Type B pancreatic cell (in vitro differentiated cells): ENCODE measurements at regions not wholly inside any gene's neighbourhood (a gene's known extent, or its start where the extent isn't known, plus 50 kb on each side); places are given as distances from the start of the nearest gene placed in this dataset.

Experiments
- DNase-seq: peaks from one replicate; pipeline ENCODE4 v3.0.0; 2021; ENCODE audit warnings: mixed read lengths; ENCODE audit not compliant: unreplicated experiment; ENCODE audit errors: extremely low spot score
- H3K27ac Mint-ChIP-seq: 2 replicates; pipeline ENCODE4 v1.8.0; 2021; ENCODE audit warnings: mild to moderate bottlenecking, mixed read lengths
- H3K27me3 Mint-ChIP-seq: 2 replicates; pipeline ENCODE4 v1.8.0; 2021; ENCODE audit warnings: mixed read lengths
- H3K36me3 Mint-ChIP-seq: 2 replicates; pipeline ENCODE4 v1.8.0; 2021; ENCODE audit warnings: mixed read lengths
- H3K4me1 Mint-ChIP-seq: one replicate; pipeline ENCODE4 v1.8.0; 2021; ENCODE audit warnings: mixed read lengths; ENCODE audit not compliant: unreplicated experiment
- H3K4me3 Mint-ChIP-seq: 2 replicates; pipeline ENCODE4 v1.8.0; 2021; ENCODE audit warnings: mild to moderate bottlenecking, mixed read lengths
- H3K9me3 Mint-ChIP-seq: 2 replicates; pipeline ENCODE4 v1.8.0; 2021; ENCODE audit warnings: mixed read lengths
- TF ChIP-seq, protein P1 (sequence below): fragments of 200-600 bp; sonication (generic); conservative IDR thresholded peaks from 2 replicates; pipeline ENCODE4 v1.5.0; 2021; ENCODE audit warnings: antibody characterized with exemption, mild to moderate bottlenecking

DNA sequence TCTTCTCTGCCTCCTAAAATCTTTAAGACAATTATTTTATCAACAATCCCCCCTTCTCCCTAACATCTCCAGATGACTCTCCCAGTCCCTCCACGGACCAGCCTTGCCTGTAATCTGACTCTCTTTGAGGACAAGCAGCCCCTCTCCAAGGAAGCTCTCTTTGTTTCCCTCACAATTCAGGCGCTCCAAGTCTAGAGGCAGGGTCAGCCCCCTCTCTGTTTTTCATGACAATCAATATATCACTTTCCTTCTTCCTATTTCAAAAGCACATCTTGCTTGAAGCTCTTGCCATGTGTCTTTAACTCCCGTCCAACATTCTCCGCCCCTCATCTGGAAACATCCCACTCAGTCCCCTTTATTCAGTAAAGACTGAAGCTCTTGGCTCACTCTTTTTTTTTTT, 393.4 kb upstream of the SULF2 start:
- H3K27ac Mint-ChIP-seq = peak overlapping the region; percentile 0
- no peaks in the 10 kb centered on the region for H3K36me3 Mint-ChIP-seq
- peak overlapping the region; percentile 31 for H3K4me3 Mint-ChIP-seq
- TF ChIP-seq, protein P1, sequence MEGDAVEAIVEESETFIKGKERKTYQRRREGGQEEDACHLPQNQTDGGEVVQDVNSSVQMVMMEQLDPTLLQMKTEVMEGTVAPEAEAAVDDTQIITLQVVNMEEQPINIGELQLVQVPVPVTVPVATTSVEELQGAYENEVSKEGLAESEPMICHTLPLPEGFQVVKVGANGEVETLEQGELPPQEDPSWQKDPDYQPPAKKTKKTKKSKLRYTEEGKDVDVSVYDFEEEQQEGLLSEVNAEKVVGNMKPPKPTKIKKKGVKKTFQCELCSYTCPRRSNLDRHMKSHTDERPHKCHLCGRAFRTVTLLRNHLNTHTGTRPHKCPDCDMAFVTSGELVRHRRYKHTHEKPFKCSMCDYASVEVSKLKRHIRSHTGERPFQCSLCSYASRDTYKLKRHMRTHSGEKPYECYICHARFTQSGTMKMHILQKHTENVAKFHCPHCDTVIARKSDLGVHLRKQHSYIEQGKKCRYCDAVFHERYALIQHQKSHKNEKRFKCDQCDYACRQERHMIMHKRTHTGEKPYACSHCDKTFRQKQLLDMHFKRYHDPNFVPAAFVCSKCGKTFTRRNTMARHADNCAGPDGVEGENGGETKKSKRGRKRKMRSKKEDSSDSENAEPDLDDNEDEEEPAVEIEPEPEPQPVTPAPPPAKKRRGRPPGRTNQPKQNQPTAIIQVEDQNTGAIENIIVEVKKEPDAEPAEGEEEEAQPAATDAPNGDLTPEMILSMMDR = no peak
- H3K9me3 Mint-ChIP-seq = peaks cover 6% of the 10 kb centered on the region
- peaks cover 46% of the 10 kb centered on the region for H3K4me1 Mint-ChIP-seq
- peaks cover 5% of the 10 kb centered on the region for H3K27me3 Mint-ChIP-seq
- no peak for DNase-seq

DNA sequence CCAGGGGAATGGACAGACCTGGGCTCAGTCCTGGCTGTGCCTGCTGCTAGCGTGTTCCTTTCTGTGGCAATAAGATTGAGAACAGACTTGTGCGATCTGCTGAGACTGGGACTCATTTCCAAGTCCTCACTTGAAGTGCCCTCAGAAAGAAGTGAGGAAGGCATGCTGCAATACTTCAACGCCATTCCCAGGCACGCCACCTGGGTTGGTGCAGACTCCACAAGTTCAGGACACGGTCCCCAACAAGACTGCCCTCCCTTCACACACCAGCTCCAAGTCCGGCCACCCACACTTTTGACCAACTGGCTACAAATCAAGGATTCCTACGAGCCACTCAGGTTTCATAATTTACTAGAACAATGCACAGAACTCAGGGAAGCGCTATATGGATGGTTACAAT, 391.8 kb upstream of the SULF2 start:
- Mint-ChIP-seq H3K27ac (no peak overlapping the region), H3K4me1 (peaks cover 46% of the 10 kb centered on the region), H3K4me3 (no peak overlapping the region), H3K27me3 (peaks cover 14% of the 10 kb centered on the region), H3K9me3 (peaks cover 6% of the 10 kb centered on the region), H3K36me3 (no peaks in the 10 kb centered on the region)
- DNase-seq = no peak
- TF ChIP-seq, protein P1 = no peak

- no peak for DNase-seq
- peaks cover 6% of the 10 kb centered on the region for H3K9me3 Mint-ChIP-seq
- H3K27me3 Mint-ChIP-seq = peaks cover 19% of the 10 kb centered on the region
- no peak overlapping the region for H3K4me3 Mint-ChIP-seq
- H3K27ac Mint-ChIP-seq = no peak overlapping the region
- TF ChIP-seq, protein P1 = no peak
- peaks cover 49% of the 10 kb centered on the region for H3K4me1 Mint-ChIP-seq
- no peaks in the 10 kb centered on the region for H3K36me3 Mint-ChIP-seq
Observed at GRCh38 chr20:48176139-48176538, 390.9 kb upstream of the SULF2 start.

- H3K9me3 Mint-ChIP-seq = peaks cover 6% of the 10 kb centered on the region
- peaks cover 25% of the 10 kb centered on the region for H3K27me3 Mint-ChIP-seq
- TF ChIP-seq, protein P1 = no peak
Observed at GRCh38 chr20:48175261-48175660, 390.0 kb upstream of the SULF2 start.

DNA sequence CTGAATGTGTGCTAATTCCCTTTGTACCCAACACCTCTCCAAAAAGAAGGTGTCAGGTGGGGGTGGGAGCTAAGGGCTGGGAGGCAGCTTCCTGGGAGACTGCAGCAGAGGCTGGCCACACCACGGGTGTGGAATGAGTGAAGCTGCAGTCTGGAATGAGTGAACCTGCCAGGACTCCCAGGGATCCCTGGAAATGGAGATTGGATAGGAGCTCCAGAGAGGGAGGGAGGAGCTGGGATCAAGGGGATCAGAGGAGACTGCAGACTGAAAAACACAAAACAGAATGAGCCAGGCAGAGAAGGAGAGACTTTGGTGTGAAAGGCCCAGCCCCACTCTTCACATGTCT, 387.0 kb upstream of the SULF2 start:
- Mint-ChIP-seq H3K36me3 (no peaks in the 10 kb centered on the region), H3K27me3 (peaks cover 33% of the 10 kb centered on the region), H3K9me3 (no peaks in the 10 kb centered on the region), H3K4me1 (peaks cover 21% of the 10 kb centered on the region), H3K4me3 (no peak overlapping the region), H3K27ac (no peak overlapping the region)
- no peak for DNase-seq
- TF ChIP-seq, protein P1 = no peak

More at GRCh38 chr20:48175261-48175660, 390.0 kb upstream of the SULF2 start:
- Mint-ChIP-seq H3K4me1 (peaks cover 46% of the 10 kb centered on the region), H3K4me3 (no peak overlapping the region), H3K36me3 (no peaks in the 10 kb centered on the region), H3K27ac (no peak overlapping the region)
- DNase-seq = no peak
